Karpas-422 (cell line): ENCODE measurements at regions not wholly inside any gene's neighbourhood (a gene's known extent, or its start where the extent isn't known, plus 50 kb on each side); places are given as distances from the start of the nearest gene placed in this dataset.

ENCODE experiments used
- DNase-seq: peaks from one replicate; pipeline ENCODE4 v3.0.0-alpha.2; 2015
- H2AFZ ChIP-seq: fragments of 200-600 bp; sonication (generic); 2 replicates; pipeline ENCODE4 v1.6.1; 2014; ENCODE audit warnings: antibody characterized with exemption, low read length, mixed read lengths
- H3K27ac ChIP-seq: fragments of 200-600 bp; sonication (generic); 2 replicates; pipeline ENCODE4 v1.5.1; 2014; ENCODE audit warnings: mild to moderate bottlenecking, low read length, moderate library complexity
- H3K27me3 ChIP-seq: fragments of 200-600 bp; sonication (generic); 2 replicates; pipeline ENCODE4 v1.6.1; 2014; ENCODE audit warnings: low read length, mixed read lengths
- H3K36me3 ChIP-seq: fragments of 200-600 bp; sonication (generic); 2 replicates; pipeline ENCODE4 v1.6.1; 2014; ENCODE audit warnings: low read length, mixed read lengths; ENCODE audit not compliant: insufficient read depth
- H3K4me1 ChIP-seq: fragments of 200-600 bp; sonication (generic); 2 replicates; pipeline ENCODE4 v1.6.1; 2014; ENCODE audit warnings: mild to moderate bottlenecking, low read length, mixed read lengths
- H3K4me2 ChIP-seq: fragments of 200-600 bp; sonication (generic); 2 replicates; pipeline ENCODE4 v1.6.1; 2014; ENCODE audit warnings: low read length, low read depth, mild to moderate bottlenecking; ENCODE audit not compliant: poor library complexity, severe bottlenecking
- H3K4me3 ChIP-seq: fragments of 200-600 bp; sonication (generic); 2 replicates; pipeline ENCODE4 v1.5.1; 2014; ENCODE audit warnings: mild to moderate bottlenecking, antibody characterized with exemption, low read length, mixed read lengths
- H3K79me2 ChIP-seq: fragments of 200-600 bp; sonication (generic); 2 replicates; pipeline ENCODE4 v1.6.1; 2014; ENCODE audit warnings: mild to moderate bottlenecking, low read length, mixed read lengths
- H3K9ac ChIP-seq: fragments of 200-600 bp; sonication (generic); 2 replicates; pipeline ENCODE4 v1.6.0; 2014; ENCODE audit warnings: low read length
- H3K9me2 ChIP-seq: fragments of 200-600 bp; sonication (generic), shearing (Covaris generic); replicated peaks from 2 replicates; pipeline ENCODE4 v1.6.0; 2014; ENCODE audit warnings: mild to moderate bottlenecking, low read length, moderate library complexity; ENCODE audit not compliant: insufficient read depth
- H3K9me3 ChIP-seq: fragments of 300-700, 200-600 bp; sonication (generic); 2 replicates; pipeline ENCODE4 v1.6.1; 2014; ENCODE audit warnings: low read length, mixed read lengths
- H4K20me1 ChIP-seq: fragments of 200-600 bp; sonication (generic); 2 replicates; pipeline ENCODE4 v1.6.1; 2014; ENCODE audit warnings: mild to moderate bottlenecking, antibody characterized with exemption, low read length, low read depth; ENCODE audit not compliant: insufficient read depth

DNA sequence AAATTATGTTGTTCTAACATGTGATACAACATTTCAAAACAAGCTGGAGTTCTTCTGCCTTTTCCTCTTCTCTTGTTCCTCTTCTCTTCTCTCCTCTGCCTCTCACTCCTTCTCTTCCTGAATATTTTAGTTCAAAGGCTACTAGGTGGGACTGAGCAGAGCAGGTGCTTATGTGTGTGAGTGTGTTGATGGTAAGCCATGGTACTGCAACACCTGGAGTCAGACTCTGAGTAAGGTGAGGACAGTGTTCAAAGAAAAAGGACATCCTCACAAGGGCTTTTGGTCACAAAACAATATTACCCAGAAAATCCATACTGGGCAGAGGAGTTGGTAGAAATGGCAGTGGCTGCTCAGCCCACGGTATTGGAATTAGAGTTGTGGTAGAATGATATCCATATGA lies 1188.7 kb downstream of the SLITRK1 start:
- H3K9ac ChIP-seq: no peak overlapping the region
- no peaks in the 10 kb centered on the region for H3K27me3 ChIP-seq

GRCh38 chr13:82688400-82688994 lies 1193.8 kb downstream of the SLITRK1 start:
- no peaks in the 10 kb centered on the region for H3K36me3 ChIP-seq
- no peak overlapping the region for H2AFZ ChIP-seq
- H3K9me2 ChIP-seq: no peaks in the 10 kb centered on the region
- no peaks in the 10 kb centered on the region for H3K27me3 ChIP-seq
- no peak overlapping the region for H3K9ac ChIP-seq
- H3K27ac ChIP-seq: no peak overlapping the region
- H3K4me1 ChIP-seq: no peaks in the 10 kb centered on the region
- no peak overlapping the region for H3K4me3 ChIP-seq
- H3K79me2 ChIP-seq: no peaks in the 10 kb centered on the region
- peaks cover 4% of the 10 kb centered on the region for H3K9me3 ChIP-seq
- H3K4me2 ChIP-seq: no peak overlapping the region
- DNase-seq: no peak
- H4K20me1 ChIP-seq: no peaks in the 10 kb centered on the region

More for the DNA sequence above, 1188.7 kb downstream of the SLITRK1 start:
- Histone ChIP-seq H3K36me3 (no peaks in the 10 kb centered on the region), H3K4me1 (no peaks in the 10 kb centered on the region), H3K4me2 (no peak overlapping the region), H3K79me2 (no peaks in the 10 kb centered on the region), H4K20me1 (no peaks in the 10 kb centered on the region), H3K4me3 (no peak overlapping the region), H2AFZ (no peak overlapping the region), H3K9me3 (peaks cover 4% of the 10 kb centered on the region; the same call in 1 of the 2 replicates), H3K9me2 (no peaks in the 10 kb centered on the region), H3K27ac (no peak overlapping the region)
- no peak for DNase-seq

DNA sequence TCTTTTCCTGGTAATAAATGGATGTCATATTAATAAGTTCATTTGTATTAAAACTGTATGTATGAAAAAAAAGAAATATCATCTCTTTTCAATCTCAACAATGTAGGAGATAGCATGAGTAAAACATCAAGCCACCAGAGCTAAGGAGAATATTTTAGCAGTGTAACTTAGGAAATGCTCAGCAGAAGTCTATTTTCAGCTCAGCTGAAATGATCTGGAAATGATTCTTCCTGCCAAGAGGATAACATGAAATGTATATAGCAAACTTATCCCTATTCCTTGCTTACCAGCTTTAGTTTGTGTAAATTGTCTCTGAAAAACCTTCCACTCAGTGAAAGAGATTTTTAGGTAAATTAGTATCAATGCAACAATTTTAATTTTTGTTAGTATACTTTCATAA lies 1194.4 kb downstream of the SLITRK1 start:
- DNase-seq: no peak
- Histone ChIP-seq H3K9me3 (peaks cover 4% of the 10 kb centered on the region), H3K4me3 (no peak overlapping the region), H3K9me2 (no peaks in the 10 kb centered on the region), H3K36me3 (no peaks in the 10 kb centered on the region), H3K79me2 (no peaks in the 10 kb centered on the region), H3K4me2 (no peak overlapping the region), H2AFZ (no peak overlapping the region), H3K9ac (no peak overlapping the region), H3K4me1 (no peaks in the 10 kb centered on the region), H3K27me3 (no peaks in the 10 kb centered on the region), H4K20me1 (no peaks in the 10 kb centered on the region), H3K27ac (no peak overlapping the region)

DNA sequence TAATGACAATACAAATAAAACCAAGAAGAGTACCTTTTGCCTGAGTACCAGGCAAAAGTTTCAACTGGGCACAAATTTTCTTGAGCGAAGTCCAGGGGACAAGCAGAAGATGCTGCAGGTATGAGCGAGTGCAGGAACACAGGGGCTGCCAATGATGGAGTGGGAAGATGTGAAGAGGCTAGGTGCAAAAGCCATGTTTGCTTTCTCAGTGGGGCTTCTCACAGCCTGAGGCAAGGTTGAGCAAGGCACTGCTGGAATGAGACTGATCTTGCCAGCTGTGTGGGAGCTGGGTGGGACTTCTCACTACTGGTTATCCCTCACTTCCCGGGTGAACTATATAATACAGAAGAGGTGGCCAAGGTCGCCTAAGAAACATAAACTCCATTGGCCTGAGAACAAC lies 1200.7 kb downstream of the SLITRK1 start:
- Histone ChIP-seq H3K36me3 (no peaks in the 10 kb centered on the region), H2AFZ (no peak overlapping the region), H3K9me2 (no peaks in the 10 kb centered on the region), H3K27ac (no peak overlapping the region), H3K4me2 (no peak overlapping the region), H3K27me3 (no peaks in the 10 kb centered on the region), H3K9ac (no peak overlapping the region), H3K9me3 (peaks cover 5% of the 10 kb centered on the region), H4K20me1 (no peaks in the 10 kb centered on the region), H3K4me3 (no peak overlapping the region), H3K4me1 (no peaks in the 10 kb centered on the region), H3K79me2 (no peaks in the 10 kb centered on the region)
- no peak for DNase-seq

- H3K27ac ChIP-seq: no peak overlapping the region
- H3K4me1 ChIP-seq: no peaks in the 10 kb centered on the region
- no peaks in the 10 kb centered on the region for H3K27me3 ChIP-seq
- no peaks in the 10 kb centered on the region for H3K79me2 ChIP-seq
- no peak for DNase-seq
- no peak overlapping the region for H3K4me2 ChIP-seq
- H4K20me1 ChIP-seq: no peaks in the 10 kb centered on the region
- no peaks in the 10 kb centered on the region for H3K9me2 ChIP-seq
- H3K4me3 ChIP-seq: no peak overlapping the region
- no peaks in the 10 kb centered on the region for H3K36me3 ChIP-seq
- H3K9me3 ChIP-seq: peaks cover 5% of the 10 kb centered on the region; the same call in 1 of the 2 replicates
- no peak overlapping the region for H2AFZ ChIP-seq
- no peak overlapping the region for H3K9ac ChIP-seq
These were observed 1204.2 kb downstream of the SLITRK1 start for GRCh38 chr13:82678052-82678451.

GRCh38 chr13:82675024-82675423 lies 1207.2 kb downstream of the SLITRK1 start:
- no peak overlapping the region for H3K4me2 ChIP-seq
- no peaks in the 10 kb centered on the region for H3K4me1 ChIP-seq
- H2AFZ ChIP-seq: no peak overlapping the region
- H3K27ac ChIP-seq: no peak overlapping the region
- H3K9ac ChIP-seq: no peak overlapping the region
- H3K79me2 ChIP-seq: no peaks in the 10 kb centered on the region
- H3K27me3 ChIP-seq: no peaks in the 10 kb centered on the region
- H3K36me3 ChIP-seq: no peaks in the 10 kb centered on the region
- no peak overlapping the region for H3K4me3 ChIP-seq
- H3K9me3 ChIP-seq: no peaks in the 10 kb centered on the region
- no peak for DNase-seq
- H3K9me2 ChIP-seq: no peaks in the 10 kb centered on the region
- H4K20me1 ChIP-seq: no peaks in the 10 kb centered on the region

DNA sequence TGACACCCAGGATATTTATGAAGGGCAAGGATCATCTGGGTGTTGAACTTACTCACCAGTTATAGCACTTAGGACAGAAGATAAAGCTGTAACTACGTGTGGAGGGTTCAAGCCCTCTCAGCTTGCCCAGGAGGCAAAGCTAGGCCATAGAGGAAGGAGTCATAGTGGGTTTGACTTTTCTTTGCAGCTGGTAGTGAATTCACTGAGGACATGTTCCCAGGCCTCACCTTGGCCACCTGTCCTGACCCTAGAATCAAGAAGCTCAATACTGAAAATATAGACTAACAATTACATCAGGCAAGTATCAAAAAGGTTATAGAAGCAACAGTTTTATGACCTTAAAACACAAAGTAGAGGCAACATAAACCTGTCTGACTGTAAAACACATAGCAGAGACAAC lies 1207.7 kb downstream of the SLITRK1 start:
- no peak for DNase-seq
- Histone ChIP-seq H3K27ac (no peak overlapping the region), H3K79me2 (no peaks in the 10 kb centered on the region), H2AFZ (no peak overlapping the region), H3K4me1 (no peaks in the 10 kb centered on the region), H3K9me3 (no peaks in the 10 kb centered on the region), H4K20me1 (no peaks in the 10 kb centered on the region), H3K36me3 (no peaks in the 10 kb centered on the region), H3K9me2 (no peaks in the 10 kb centered on the region), H3K9ac (no peak overlapping the region), H3K27me3 (no peaks in the 10 kb centered on the region), H3K4me2 (no peak overlapping the region), H3K4me3 (no peak overlapping the region)

DNA sequence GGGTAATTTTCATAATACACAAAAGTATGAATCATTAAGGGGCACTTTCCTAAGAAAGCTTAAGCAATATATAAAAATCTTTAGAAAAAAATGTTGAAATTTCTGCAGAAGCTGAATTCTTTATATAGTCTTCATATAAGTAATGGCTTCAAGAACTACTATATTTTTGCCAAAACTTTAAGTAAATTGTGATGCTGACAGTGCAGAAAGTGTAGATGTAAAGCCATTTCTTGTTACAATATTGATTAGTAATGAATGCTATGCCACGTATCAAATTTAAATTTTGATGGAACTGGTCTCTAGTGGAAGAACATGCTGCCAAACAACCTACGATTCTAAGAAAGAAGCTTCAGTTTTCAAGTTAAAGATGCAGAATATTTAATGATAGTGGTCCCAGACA lies 1210.0 kb downstream of the SLITRK1 start:
- no peaks in the 10 kb centered on the region for H4K20me1 ChIP-seq
- H3K4me2 ChIP-seq: no peak overlapping the region
- DNase-seq: no peak
- H3K36me3 ChIP-seq: no peaks in the 10 kb centered on the region
- no peak overlapping the region for H3K4me3 ChIP-seq
- no peaks in the 10 kb centered on the region for H3K9me3 ChIP-seq
- H2AFZ ChIP-seq: no peak overlapping the region
- no peaks in the 10 kb centered on the region for H3K79me2 ChIP-seq
- no peaks in the 10 kb centered on the region for H3K4me1 ChIP-seq
- H3K9ac ChIP-seq: no peak overlapping the region
- no peaks in the 10 kb centered on the region for H3K27me3 ChIP-seq
- H3K27ac ChIP-seq: no peak overlapping the region
- no peaks in the 10 kb centered on the region for H3K9me2 ChIP-seq

DNA sequence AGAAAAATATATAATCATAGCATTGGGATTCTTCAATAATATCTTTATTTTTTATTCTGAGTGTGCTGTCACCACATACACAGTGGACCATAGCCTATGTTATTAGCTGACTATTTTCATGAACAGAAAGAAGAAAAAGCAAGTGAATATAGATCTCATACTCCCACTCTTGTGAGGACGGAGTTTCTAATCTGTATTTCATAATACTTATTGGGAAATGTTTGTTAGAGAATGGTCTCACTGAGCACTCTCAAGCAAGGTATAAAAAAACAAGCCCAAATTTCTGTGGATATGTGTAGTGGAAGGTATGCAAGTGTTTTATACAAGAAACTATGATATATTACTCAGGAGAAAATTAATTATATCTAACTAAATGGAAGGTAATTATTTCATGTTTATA lies 1218.1 kb downstream of the SLITRK1 start:
- Histone ChIP-seq H3K9me2 (no peaks in the 10 kb centered on the region), H3K4me3 (no peak overlapping the region), H2AFZ (no peak overlapping the region), H4K20me1 (no peaks in the 10 kb centered on the region), H3K27ac (no peak overlapping the region), H3K36me3 (no peaks in the 10 kb centered on the region), H3K27me3 (no peaks in the 10 kb centered on the region), H3K79me2 (no peaks in the 10 kb centered on the region), H3K4me2 (no peak overlapping the region), H3K9ac (no peak overlapping the region), H3K4me1 (no peaks in the 10 kb centered on the region), H3K9me3 (no peaks in the 10 kb centered on the region)
- DNase-seq: no peak
